SK-N-SH treated with all-trans-retinoic acid at 6 μM for 48 hours (cell line): ENCODE measurements at regions not wholly inside any gene's neighbourhood (a gene's known extent, or its start where the extent isn't known, plus 50 kb on each side); places are given as distances from the start of the nearest gene placed in this dataset.

Experiments used
- ARNTL ChIP-seq: fragments of 450-650 bp; formaldehyde crosslinking; IDR thresholded peaks from 2 replicates; pipeline ENCODE4 v1.5.0; 2020; ENCODE audit warnings: low read depth, mild to moderate bottlenecking, moderate library complexity, borderline replicate concordance
- CREB5 ChIP-seq: fragments of 250-450 bp; sonication (Bioruptor Pico); IDR thresholded peaks from 2 replicates; pipeline ENCODE4 v1.5.1; 2020; ENCODE audit warnings: low read depth, mild to moderate bottlenecking, moderate library complexity
- CSDC2 ChIP-seq: fragments of 250-450 bp; sonication (Bioruptor Pico); IDR thresholded peaks from 2 replicates; pipeline ENCODE4 v1.5.0; 2020; ENCODE audit warnings: mild to moderate bottlenecking, moderate library complexity
- ESRRG ChIP-seq: fragments of 250-450 bp; sonication (Bioruptor Pico); IDR thresholded peaks from 2 replicates; pipeline ENCODE4 v1.6.1; 2021; ENCODE audit warnings: mild to moderate bottlenecking
- ISL1 ChIP-seq: fragments of 250-450 bp; sonication (Bioruptor Pico); IDR thresholded peaks from 2 replicates; pipeline ENCODE4 v2.1.2; 2022; ENCODE audit warnings: mild to moderate bottlenecking, moderate library complexity
- OSR1 ChIP-seq: fragments of 250-450 bp; sonication (Bioruptor Pico); IDR thresholded peaks from 2 replicates; pipeline ENCODE4 v1.8.0; 2022; ENCODE audit warnings: moderate library complexity, mild to moderate bottlenecking, inconsistent platforms
- POU6F1 ChIP-seq: fragments of 250-450 bp; sonication (Bioruptor Pico); IDR thresholded peaks from 2 replicates; pipeline ENCODE4 v1.8.0; 2021; ENCODE audit warnings: low read depth, mild to moderate bottlenecking, moderate library complexity, borderline replicate concordance
- RARB ChIP-seq: fragments of 250-450 bp; sonication (Bioruptor Pico); IDR thresholded peaks from 2 replicates; pipeline ENCODE4 v1.8.0; 2021; ENCODE audit warnings: mild to moderate bottlenecking, moderate library complexity
- TSHZ2 ChIP-seq: fragments of 250-450 bp; sonication (Bioruptor Pico); IDR thresholded peaks from 2 replicates; pipeline ENCODE4 v1.5.0; 2020; ENCODE audit warnings: mild to moderate bottlenecking, moderate library complexity
- ZC3H10 ChIP-seq: fragments of 250-450 bp; sonication (Bioruptor Pico); IDR thresholded peaks from 2 replicates; pipeline ENCODE4 v1.5.1; 2021; ENCODE audit warnings: mild to moderate bottlenecking, moderate library complexity
- ZFP30 ChIP-seq: fragments of 450-650 bp; formaldehyde crosslinking; IDR thresholded peaks from 2 replicates; pipeline ENCODE4 v1.5.0; 2022; ENCODE audit warnings: mild to moderate bottlenecking, moderate library complexity
- ZNF565 ChIP-seq: fragments of 450-650 bp; formaldehyde crosslinking; conservative IDR thresholded peaks from 2 replicates; pipeline ENCODE4 v1.5.0; 2020; ENCODE audit warnings: low read depth, mild to moderate bottlenecking, moderate library complexity
- ZNF70 ChIP-seq: fragments of 450-650 bp; formaldehyde crosslinking; IDR thresholded peaks from 2 replicates; pipeline ENCODE4 v1.5.0; 2020; ENCODE audit warnings: mild to moderate bottlenecking, moderate library complexity
- ZNF8 ChIP-seq: fragments of 450-650 bp; formaldehyde crosslinking; IDR thresholded peaks from 2 replicates; pipeline ENCODE4 v1.5.0; 2020; ENCODE audit warnings: mild to moderate bottlenecking, moderate library complexity

- TF ChIP-seq ESRRG (CRISPR knock-in tag) (no peak), ZC3H10 (no peak), TSHZ2 (CRISPR knock-in tag) (no peak), ZNF565 (CRISPR knock-in tag) (no peak), ZNF70 (no peak), ISL1 (CRISPR knock-in tag) (no peak), CREB5 (CRISPR knock-in tag) (no peak), CSDC2 (CRISPR knock-in tag) (no peak), RARB (no peak), POU6F1 (no peak), ARNTL (CRISPR knock-in tag) (no peak), ZFP30 (CRISPR knock-in tag) (no peak), ZNF8 (CRISPR knock-in tag) (no peak), OSR1 (CRISPR knock-in tag) (no peak)
These were observed 562.5 kb downstream of the INSC start for GRCh38 chr11:15677181-15677580.
